Spleen (tissue), 11 donors: ENCODE measurements at regions not wholly inside any gene's neighbourhood (a gene's known extent, or its start where the extent isn't known, plus 50 kb on each side); places are given as distances from the start of the nearest gene placed in this dataset.

Source experiments
- DNase-seq: peaks from one replicate; pipeline ENCODE4 v3.0.0-alpha.2; 2020
- H3K27ac ChIP-seq, 8 donors: fragments of 200-600 bp; sonication (generic) in 7 of 8; 1 replicate in 4 of 8; 2 replicates in 4 of 8; pipeline versions ENCODE4 v1.5.0 to v1.8.0; 2016 to 2021; ENCODE audit warnings: inconsistent platforms in 4 of 8, mild to moderate bottlenecking in 4 of 8, moderate library complexity in 1 of 8
- H3K27me3 ChIP-seq, 7 donors: fragments of 200-600 bp; sonication (generic) in 6 of 7; replicated peaks in 1 of 7; 1 replicate in 4 of 7; 2 replicates in 3 of 7; pipeline versions ENCODE4 v1.5.0 to v1.8.0; 2016 to 2021; ENCODE audit warnings: inconsistent platforms in 3 of 7, mild to moderate bottlenecking in 1 of 7
- H3K36me3 ChIP-seq, 6 donors: fragments of 200-600 bp; sonication (generic) in 5 of 6; 1 replicate in 4 of 6; 2 replicates in 2 of 6; pipeline versions ENCODE4 v1.5.0 to v1.8.0; 2016 to 2021; ENCODE audit warnings: inconsistent platforms in 2 of 6
- H3K4me1 ChIP-seq, 6 donors: fragments of 200-600 bp; sonication (generic) in 5 of 6; 1 replicate in 3 of 6; 2 replicates in 3 of 6; pipeline versions ENCODE4 v1.5.0 to v1.8.0; 2016 to 2021; ENCODE audit warnings: inconsistent platforms in 3 of 6
- H3K4me3 ChIP-seq, 8 donors: fragments of 200-600 bp; sonication (generic) in 7 of 8; 1 replicate in 4 of 8; 2 replicates in 4 of 8; pipeline versions ENCODE4 v1.5.0 to v1.8.0; 2016 to 2021; ENCODE audit warnings: inconsistent platforms in 4 of 8, mild to moderate bottlenecking in 4 of 8, moderate library complexity in 2 of 8
- H3K9me3 ChIP-seq, 8 donors: fragments of 200-600 bp; sonication (generic) in 7 of 8; 1 replicate in 4 of 8; 2 replicates in 4 of 8; pipeline versions ENCODE4 v1.5.0 to v1.8.0; 2016 to 2021; ENCODE audit warnings: inconsistent platforms in 4 of 8
- POLR2A ChIP-seq, 3 donors: fragments of 450-650 bp; IDR thresholded peaks; one replicate each; pipeline ENCODE4 v1.5.1; 2017; ENCODE audit warnings: antibody characterized with exemption in 3 of 3, mild to moderate bottlenecking in 1 of 3
- POLR2AphosphoS5 ChIP-seq, 3 donors: sonication (generic); formaldehyde crosslinking; IDR thresholded peaks; one replicate each; pipeline ENCODE4 v1.5.1; 2017; ENCODE audit warnings: antibody characterized with exemption in 3 of 3
- WGBS, 5 donors: extraction: QIAGEN DNeasy Blood & Tissue Kit in 3 of 5; methylation state at CpG; one replicate each; pipeline versions ENCODE4 v1.1.5 to v1.1.7; 2013 to 2018; 5-methylcytosine and 5-hydroxymethylcytosine counted together
- intact Hi-C: fragments of 100-400 bp; cut with DNase I; formaldehyde crosslinking; loops from one replicate; pipeline ENCODE4 v1.15.0; 2023; ENCODE audit warnings: low total_unique reads
- TF ChIP-seq, protein P1 (sequence below), 11 experiments: fragments of 200-600 bp in 7 of 11; fragments of 450-650 bp in 4 of 11; sonication (generic) in 4 of 11; IDR thresholded peaks in 8 of 11; conservative IDR thresholded peaks in 3 of 11; 1 replicate in 7 of 11; 2 replicates in 4 of 11; pipeline versions ENCODE4 v1.4.0 to v1.8.0; 2016 to 2021; ENCODE audit warnings: antibody characterized with exemption in 11 of 11, inconsistent platforms in 4 of 11, mild to moderate bottlenecking in 1 of 11
- donor health status: healthy with polysubstance abuse.
- donor health status: DM: no; HTN: no; CAD: no; lungs with moderate emphysema.
- donor health status: DM: no; HTN: no; CAD: no.
- donor health status: Bipolar disorder and iron deficiency.
- donor health status: healthy.
- donor health status: DM: no; HTN: no; CAD: no.
- donor health status: DM: yes; HTN: yes; CAD: no.

DNA sequence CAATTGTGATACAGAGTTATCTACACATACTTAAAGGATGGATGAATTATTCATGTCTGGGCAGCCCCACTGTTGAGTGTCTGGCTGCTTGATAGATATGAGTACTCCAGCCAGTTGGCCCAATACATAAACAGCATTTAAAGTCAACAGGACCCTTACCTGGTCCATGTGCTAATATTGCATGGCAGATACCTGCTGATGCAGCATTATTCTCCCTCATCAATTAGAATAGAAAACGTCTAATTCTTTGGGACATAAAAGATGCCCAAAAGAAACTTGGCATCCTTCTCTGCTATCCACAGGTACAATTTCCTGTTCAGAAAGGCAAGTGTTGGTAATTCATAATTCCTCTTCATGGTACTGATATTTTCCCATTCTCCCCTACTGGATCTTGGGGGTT is 550.8 kb downstream of the TFAP2B start:
- 63 to 91% (median 75%) methylated on average over 1 of the region's 1 CpG for WGBS, 5 donors
- no peak overlapping the region for H3K27ac ChIP-seq
- TF ChIP-seq, protein P1, sequence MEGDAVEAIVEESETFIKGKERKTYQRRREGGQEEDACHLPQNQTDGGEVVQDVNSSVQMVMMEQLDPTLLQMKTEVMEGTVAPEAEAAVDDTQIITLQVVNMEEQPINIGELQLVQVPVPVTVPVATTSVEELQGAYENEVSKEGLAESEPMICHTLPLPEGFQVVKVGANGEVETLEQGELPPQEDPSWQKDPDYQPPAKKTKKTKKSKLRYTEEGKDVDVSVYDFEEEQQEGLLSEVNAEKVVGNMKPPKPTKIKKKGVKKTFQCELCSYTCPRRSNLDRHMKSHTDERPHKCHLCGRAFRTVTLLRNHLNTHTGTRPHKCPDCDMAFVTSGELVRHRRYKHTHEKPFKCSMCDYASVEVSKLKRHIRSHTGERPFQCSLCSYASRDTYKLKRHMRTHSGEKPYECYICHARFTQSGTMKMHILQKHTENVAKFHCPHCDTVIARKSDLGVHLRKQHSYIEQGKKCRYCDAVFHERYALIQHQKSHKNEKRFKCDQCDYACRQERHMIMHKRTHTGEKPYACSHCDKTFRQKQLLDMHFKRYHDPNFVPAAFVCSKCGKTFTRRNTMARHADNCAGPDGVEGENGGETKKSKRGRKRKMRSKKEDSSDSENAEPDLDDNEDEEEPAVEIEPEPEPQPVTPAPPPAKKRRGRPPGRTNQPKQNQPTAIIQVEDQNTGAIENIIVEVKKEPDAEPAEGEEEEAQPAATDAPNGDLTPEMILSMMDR (IDR thresholded peaks at IDR 0.05 in 8 of 11, conservative IDR thresholded peaks at IDR 0.05 in 3 of 11), result no peak
- TF ChIP-seq POLR2A (IDR thresholded peaks at IDR 0.05) (no peak), POLR2AphosphoS5 (IDR thresholded peaks at IDR 0.05) (no peak)
- DNase-seq, result no peak
- H3K9me3 ChIP-seq, result no peaks in the 10 kb centered on the region
- H3K4me3 ChIP-seq, result no peak overlapping the region
- no peaks in the 10 kb centered on the region for H3K27me3 ChIP-seq
- no peaks in the 10 kb centered on the region for H3K4me1 ChIP-seq
- no peaks in the 10 kb centered on the region for H3K36me3 ChIP-seq
- intact Hi-C loops, result no loop called here

DNA sequence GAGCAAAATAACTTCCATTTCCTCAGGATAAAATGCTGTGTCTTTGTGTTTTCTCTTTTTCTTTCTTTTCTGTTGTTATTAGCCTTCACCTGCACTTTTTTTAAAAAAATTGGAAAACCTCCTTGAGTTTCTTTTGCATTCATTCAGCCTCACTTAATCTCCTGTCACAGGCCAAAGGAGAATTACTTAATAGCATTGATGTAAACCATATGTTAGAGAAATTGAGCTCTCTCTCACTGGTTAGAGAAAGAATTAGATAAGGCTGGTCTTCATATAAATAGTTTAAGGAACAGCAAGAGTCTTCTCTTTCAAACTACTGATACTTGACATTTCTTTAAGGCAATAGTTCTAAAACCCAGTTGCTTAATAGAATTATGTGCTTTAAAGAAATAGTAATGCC is 564.2 kb downstream of the TFAP2B start:
- Histone ChIP-seq H3K27me3 (no peaks in the 10 kb centered on the region), H3K9me3 (peaks cover 0 to 20% (median 9%) of the 10 kb centered on the region in 8 donors), H3K36me3 (no peaks in the 10 kb centered on the region), H3K4me1 (no peaks in the 10 kb centered on the region), H3K4me3 (no peak overlapping the region), H3K27ac (no peak overlapping the region)
- intact Hi-C loops, result no loop called here
- no peak for TF ChIP-seq POLR2A (IDR thresholded peaks at IDR 0.05)
- TF ChIP-seq POLR2AphosphoS5 (IDR thresholded peaks at IDR 0.05), result no peak
- TF ChIP-seq, protein P1 (IDR thresholded peaks at IDR 0.05 in 8 of 11, conservative IDR thresholded peaks at IDR 0.05 in 3 of 11), result no peak
- DNase-seq, result no peak

DNA sequence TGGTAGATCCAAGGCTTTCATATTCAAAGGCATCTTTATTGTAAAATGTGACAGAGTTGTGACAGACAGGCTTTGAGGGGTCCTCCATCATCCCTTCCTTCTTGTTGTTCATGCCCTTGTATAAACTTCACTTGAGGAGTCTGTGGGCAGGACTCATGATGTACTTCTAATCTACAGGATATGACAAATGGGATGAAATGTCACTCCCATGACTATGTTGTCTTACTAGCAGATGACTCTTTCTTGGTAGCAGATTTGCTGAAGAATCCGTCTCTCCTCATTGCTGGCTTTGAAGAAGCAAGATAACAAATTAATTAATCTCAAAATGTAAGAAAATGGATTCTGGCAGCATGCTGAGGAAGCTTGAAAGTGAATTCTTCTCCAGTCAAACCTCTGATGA is 566.1 kb downstream of the TFAP2B start:
- Histone ChIP-seq H3K4me3 (no peak overlapping the region), H3K36me3 (no peaks in the 10 kb centered on the region), H3K4me1 (no peaks in the 10 kb centered on the region), H3K27ac (no peak overlapping the region), H3K27me3 (no peaks in the 10 kb centered on the region), H3K9me3 (peaks cover 0 to 20% (median 9%) of the 10 kb centered on the region in 8 donors)
- DNase-seq, result no peak
- intact Hi-C loops, result no loop called here
- TF ChIP-seq POLR2AphosphoS5 (IDR thresholded peaks at IDR 0.05), result no peak
- TF ChIP-seq, protein P1 (IDR thresholded peaks at IDR 0.05 in 8 of 11, conservative IDR thresholded peaks at IDR 0.05 in 3 of 11), result no peak
- no peak for TF ChIP-seq POLR2A (IDR thresholded peaks at IDR 0.05)
- 62 to 80% (median 72%) methylated on average over 1 of the region's 1 CpG for WGBS, 5 donors

DNA sequence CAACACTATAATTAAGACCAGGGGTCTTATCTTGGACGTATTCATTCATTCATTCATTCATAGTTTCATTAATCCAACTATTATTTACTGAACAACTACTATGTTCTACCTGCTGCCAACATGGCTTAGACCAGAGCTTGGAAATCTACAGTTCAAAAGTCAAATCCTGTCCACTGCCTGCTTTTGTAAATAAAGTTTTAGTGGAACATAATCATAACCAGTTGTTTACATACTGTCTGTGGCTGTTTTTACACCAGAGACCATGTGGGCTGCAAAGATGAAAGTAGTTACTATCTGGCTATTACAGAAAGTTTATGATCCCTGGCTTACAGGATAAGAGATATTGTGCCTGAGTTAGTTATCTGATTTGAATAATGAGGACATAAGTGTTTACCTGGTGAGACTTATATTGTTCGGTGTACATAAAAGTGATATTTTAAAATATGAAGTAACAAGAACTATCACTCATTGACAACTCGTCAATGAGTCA is 567.7 kb downstream of the TFAP2B start:
- H3K4me3 ChIP-seq, result no peak overlapping the region
- H3K4me1 ChIP-seq, result no peaks in the 10 kb centered on the region
- H3K36me3 ChIP-seq, result no peaks in the 10 kb centered on the region
- no peak for TF ChIP-seq POLR2AphosphoS5 (IDR thresholded peaks at IDR 0.05)
- no peak for TF ChIP-seq POLR2A (IDR thresholded peaks at IDR 0.05)
- TF ChIP-seq, protein P1 (IDR thresholded peaks at IDR 0.05 in 8 of 11, conservative IDR thresholded peaks at IDR 0.05 in 3 of 11), result no peak
- H3K27ac ChIP-seq, result no peak overlapping the region
- H3K27me3 ChIP-seq, result no peaks in the 10 kb centered on the region
- intact Hi-C loops, result no loop called here
- WGBS, 5 donors, result 71 to 85% (median 75%) methylated on average over 3 of the region's 3 CpGs
- no peak for DNase-seq
- H3K9me3 ChIP-seq, result peaks cover 0 to 20% (median 9%) of the 10 kb centered on the region in 8 donors
